ENCODE measurements at regions not wholly inside any gene's neighbourhood (a gene's known extent, or its start where the extent isn't known, plus 50 kb on each side); places are given as distances from the start of the nearest gene placed in this dataset.

GRCh38 chr4:164405774-164406173, 348.2 kb upstream of the SMIM31 start:
- H3K9me3 ChIP-seq (ENCODE audit: insufficient read depth, low read depth, low read length), result no peaks in the 10 kb centered on the region
- H3K27me3 ChIP-seq (ENCODE audit: insufficient read depth, low read length), result no peaks in the 10 kb centered on the region
- H3K27ac ChIP-seq (ENCODE audit: low read depth, low read length), result no peak overlapping the region
- no peak overlapping the region for H3K4me3 ChIP-seq (ENCODE audit: low read length)
- H3K36me3 ChIP-seq (ENCODE audit: insufficient read depth, low read length), result no peaks in the 10 kb centered on the region
- no peaks in the 10 kb centered on the region for H3K4me1 ChIP-seq (ENCODE audit: insufficient read depth, low read length)
- H3K9ac ChIP-seq (ENCODE audit: low read depth, low read length), result no peak overlapping the region

- Histone ChIP-seq H3K36me3 (ENCODE audit: insufficient read depth, low read length) (no peaks in the 10 kb centered on the region), H3K4me1 (ENCODE audit: insufficient read depth, low read length) (no peaks in the 10 kb centered on the region), H3K4me3 (ENCODE audit: low read length) (no peak overlapping the region), H3K27ac (ENCODE audit: low read depth, low read length) (no peak overlapping the region), H3K9me3 (ENCODE audit: insufficient read depth, low read depth, low read length) (no peaks in the 10 kb centered on the region), H3K27me3 (ENCODE audit: insufficient read depth, low read length) (no peaks in the 10 kb centered on the region), H3K9ac (ENCODE audit: low read depth, low read length) (no peak overlapping the region)
- 90% methylated on average over 1 of the region's 1 CpG for WGBS
Observed at GRCh38 chr4:164408831-164409230, 345.1 kb upstream of the SMIM31 start.

- no peaks in the 10 kb centered on the region for H3K27me3 ChIP-seq (ENCODE audit: insufficient read depth, low read length)
- no peak overlapping the region for H3K9ac ChIP-seq (ENCODE audit: low read depth, low read length)
- H3K36me3 ChIP-seq (ENCODE audit: insufficient read depth, low read length), result no peaks in the 10 kb centered on the region
- H3K4me3 ChIP-seq (ENCODE audit: low read length), result no peak overlapping the region
- no peaks in the 10 kb centered on the region for H3K4me1 ChIP-seq (ENCODE audit: insufficient read depth, low read length)
- H3K27ac ChIP-seq (ENCODE audit: low read depth, low read length), result no peak overlapping the region
- WGBS, result 94% methylated on average over 4 of the region's 4 CpGs
- H3K9me3 ChIP-seq (ENCODE audit: insufficient read depth, low read depth, low read length), result no peaks in the 10 kb centered on the region
Observed at GRCh38 chr4:164410401-164410800, 343.5 kb upstream of the SMIM31 start.

DNA sequence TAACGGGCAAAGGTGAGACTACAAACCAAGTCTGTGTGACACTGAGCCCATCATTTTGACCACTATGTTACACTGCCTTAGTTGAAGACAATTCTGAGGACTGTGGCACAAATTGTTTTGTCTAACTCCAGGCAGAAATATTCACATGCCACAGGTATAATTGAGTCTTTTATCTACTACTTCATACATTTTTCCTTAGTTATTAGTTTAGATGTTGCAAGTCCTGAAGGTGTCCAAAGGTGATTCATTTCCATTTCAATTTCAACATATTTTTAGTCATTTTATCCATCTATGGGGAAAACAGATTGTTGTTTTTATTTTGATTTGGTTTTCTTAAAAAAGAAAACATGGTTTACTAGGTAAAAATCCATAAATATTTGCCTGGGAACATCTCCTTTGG, 341.7 kb upstream of the SMIM31 start:
- Histone ChIP-seq H3K9me3 (ENCODE audit: insufficient read depth, low read depth, low read length) (no peaks in the 10 kb centered on the region), H3K27me3 (ENCODE audit: insufficient read depth, low read length) (no peaks in the 10 kb centered on the region), H3K4me3 (ENCODE audit: low read length) (no peak overlapping the region), H3K9ac (ENCODE audit: low read depth, low read length) (no peak overlapping the region), H3K27ac (ENCODE audit: low read depth, low read length) (no peak overlapping the region), H3K4me1 (ENCODE audit: insufficient read depth, low read length) (no peaks in the 10 kb centered on the region), H3K36me3 (ENCODE audit: insufficient read depth, low read length) (no peaks in the 10 kb centered on the region)
- WGBS, result 100% methylated on average over 1 of the region's 1 CpG

- Histone ChIP-seq H3K36me3 (ENCODE audit: insufficient read depth, low read length) (no peaks in the 10 kb centered on the region), H3K9me3 (ENCODE audit: insufficient read depth, low read depth, low read length) (no peaks in the 10 kb centered on the region), H3K27ac (ENCODE audit: low read depth, low read length) (no peak overlapping the region), H3K4me1 (ENCODE audit: insufficient read depth, low read length) (no peaks in the 10 kb centered on the region), H3K27me3 (ENCODE audit: insufficient read depth, low read length) (no peaks in the 10 kb centered on the region), H3K4me3 (ENCODE audit: low read length) (no peak overlapping the region), H3K9ac (ENCODE audit: low read depth, low read length) (no peak overlapping the region)
- 92% methylated on average over 2 of the region's 2 CpGs for WGBS
Observed at GRCh38 chr4:164413743-164414142, 340.2 kb upstream of the SMIM31 start.

GRCh38 chr4:164423819-164424218, 330.1 kb upstream of the SMIM31 start:
- Histone ChIP-seq H3K4me3 (ENCODE audit: low read length) (no peak overlapping the region), H3K9me3 (ENCODE audit: insufficient read depth, low read depth, low read length) (no peaks in the 10 kb centered on the region), H3K36me3 (ENCODE audit: insufficient read depth, low read length) (no peaks in the 10 kb centered on the region), H3K27me3 (ENCODE audit: insufficient read depth, low read length) (no peaks in the 10 kb centered on the region), H3K9ac (ENCODE audit: low read depth, low read length) (no peak overlapping the region), H3K27ac (ENCODE audit: low read depth, low read length) (no peak overlapping the region), H3K4me1 (ENCODE audit: insufficient read depth, low read length) (no peaks in the 10 kb centered on the region)
- WGBS, result 100% methylated on average over 1 of the region's 1 CpG

DNA sequence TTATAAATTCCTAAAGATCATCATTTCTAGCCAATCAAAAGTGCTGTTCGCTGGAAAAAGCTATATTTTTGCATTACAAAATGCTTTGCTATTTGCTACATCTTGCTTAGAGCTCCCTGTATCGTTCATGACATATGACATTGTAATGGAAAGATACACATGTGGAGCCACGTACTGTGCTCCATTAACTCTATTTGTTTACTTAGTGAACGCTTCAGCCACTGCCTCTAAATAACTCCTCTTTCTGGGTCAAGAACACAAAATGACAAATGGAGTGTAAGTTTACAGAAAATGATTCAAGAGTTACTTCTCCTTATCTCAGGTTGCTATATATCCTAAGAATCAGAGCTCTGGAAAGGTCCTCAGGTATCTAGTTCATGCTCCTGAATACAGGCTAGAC, 329.1 kb upstream of the SMIM31 start:
- no peaks in the 10 kb centered on the region for H3K36me3 ChIP-seq (ENCODE audit: insufficient read depth, low read length)
- no peak overlapping the region for H3K4me3 ChIP-seq (ENCODE audit: low read length)
- H3K4me1 ChIP-seq (ENCODE audit: insufficient read depth, low read length), result no peaks in the 10 kb centered on the region
- no peaks in the 10 kb centered on the region for H3K9me3 ChIP-seq (ENCODE audit: insufficient read depth, low read depth, low read length)
- no peak overlapping the region for H3K9ac ChIP-seq (ENCODE audit: low read depth, low read length)
- H3K27ac ChIP-seq (ENCODE audit: low read depth, low read length), result no peak overlapping the region
- no peaks in the 10 kb centered on the region for H3K27me3 ChIP-seq (ENCODE audit: insufficient read depth, low read length)
- WGBS, result 94% methylated on average over 4 of the region's 4 CpGs

DNA sequence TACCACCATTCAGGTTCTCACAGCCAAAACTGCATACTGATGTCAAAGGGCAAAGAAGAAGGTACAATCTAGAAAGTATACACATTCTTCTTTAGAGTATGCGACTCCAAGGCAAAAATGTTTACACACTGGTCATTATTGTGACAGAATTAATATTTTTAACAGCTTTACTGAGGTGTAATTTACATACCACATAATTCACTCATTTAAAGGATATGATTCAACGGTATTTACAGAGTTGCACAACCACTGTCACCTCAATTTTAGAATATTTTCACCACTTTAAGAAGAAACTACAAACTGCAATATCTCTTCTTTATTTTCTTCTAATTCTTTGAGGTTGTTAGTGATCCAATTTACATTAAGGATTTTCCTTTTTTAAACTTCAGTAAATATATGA, 325.4 kb upstream of the SMIM31 start:
- Histone ChIP-seq H3K9me3 (ENCODE audit: insufficient read depth, low read depth, low read length) (no peaks in the 10 kb centered on the region), H3K9ac (ENCODE audit: low read depth, low read length) (no peak overlapping the region), H3K27me3 (ENCODE audit: insufficient read depth, low read length) (no peaks in the 10 kb centered on the region), H3K4me1 (ENCODE audit: insufficient read depth, low read length) (no peaks in the 10 kb centered on the region), H3K27ac (ENCODE audit: low read depth, low read length) (no peak overlapping the region), H3K4me3 (ENCODE audit: low read length) (no peak overlapping the region), H3K36me3 (ENCODE audit: insufficient read depth, low read length) (no peaks in the 10 kb centered on the region)
- 94% methylated on average over 2 of the region's 2 CpGs for WGBS

DNA sequence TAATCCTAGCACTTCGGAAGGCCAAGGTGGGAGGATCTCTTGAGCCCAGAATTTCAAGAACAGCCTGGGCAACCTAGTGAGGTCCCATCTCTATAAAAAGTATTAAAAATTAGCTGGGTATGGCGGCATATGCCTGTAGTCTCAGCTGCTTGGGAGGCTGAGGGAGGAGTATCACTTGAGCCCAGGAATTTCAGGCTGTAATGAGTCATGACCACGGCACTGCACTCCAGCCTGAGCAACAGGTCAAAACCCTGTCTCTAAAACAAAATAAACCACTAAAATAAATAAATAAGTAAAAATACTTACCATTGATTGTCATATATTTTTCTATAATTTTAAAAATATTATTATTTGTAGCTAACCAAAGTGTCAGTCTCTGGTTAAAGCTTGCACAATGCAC, 315.6 kb upstream of the SMIM31 start:
- no peaks in the 10 kb centered on the region for H3K36me3 ChIP-seq (ENCODE audit: insufficient read depth, low read length)
- no peaks in the 10 kb centered on the region for H3K4me1 ChIP-seq (ENCODE audit: insufficient read depth, low read length)
- no peaks in the 10 kb centered on the region for H3K9me3 ChIP-seq (ENCODE audit: insufficient read depth, low read depth, low read length)
- no peak overlapping the region for H3K27ac ChIP-seq (ENCODE audit: low read depth, low read length)
- H3K9ac ChIP-seq (ENCODE audit: low read depth, low read length), result no peak overlapping the region
- no peaks in the 10 kb centered on the region for H3K27me3 ChIP-seq (ENCODE audit: insufficient read depth, low read length)
- WGBS, result 98% methylated on average over 2 of the region's 3 CpGs
- H3K4me3 ChIP-seq (ENCODE audit: low read length), result no peak overlapping the region

DNA sequence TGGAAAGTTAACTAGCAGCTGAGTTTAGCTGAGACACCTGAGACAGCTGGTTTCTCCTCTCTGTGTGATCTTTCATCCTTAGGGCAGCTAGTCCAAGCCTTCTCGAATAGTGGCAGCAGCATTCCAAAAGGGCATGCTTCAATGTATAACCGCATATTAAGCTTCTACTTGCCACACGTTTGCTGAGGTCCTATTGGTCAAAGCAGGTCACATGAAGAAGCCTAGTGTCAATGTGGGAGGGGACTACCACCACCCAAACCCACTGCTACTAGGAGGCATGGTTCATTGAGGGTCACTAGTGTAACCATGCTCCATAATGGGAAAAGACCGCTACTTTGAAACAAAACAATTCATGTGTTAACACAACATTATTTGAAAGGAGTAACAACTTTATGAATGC, 314.9 kb upstream of the SMIM31 start:
- H3K4me3 ChIP-seq (ENCODE audit: low read length), result no peak overlapping the region
- WGBS, result 93% methylated on average over 3 of the region's 4 CpGs
- no peaks in the 10 kb centered on the region for H3K4me1 ChIP-seq (ENCODE audit: insufficient read depth, low read length)
- no peaks in the 10 kb centered on the region for H3K27me3 ChIP-seq (ENCODE audit: insufficient read depth, low read length)
- no peak overlapping the region for H3K9ac ChIP-seq (ENCODE audit: low read depth, low read length)
- no peaks in the 10 kb centered on the region for H3K9me3 ChIP-seq (ENCODE audit: insufficient read depth, low read depth, low read length)
- no peak overlapping the region for H3K27ac ChIP-seq (ENCODE audit: low read depth, low read length)
- H3K36me3 ChIP-seq (ENCODE audit: insufficient read depth, low read length), result no peaks in the 10 kb centered on the region

- no peaks in the 10 kb centered on the region for H3K36me3 ChIP-seq (ENCODE audit: insufficient read depth, low read length)
- H3K4me1 ChIP-seq (ENCODE audit: insufficient read depth, low read length), result no peaks in the 10 kb centered on the region
- H3K4me3 ChIP-seq (ENCODE audit: low read length), result no peak overlapping the region
- H3K9me3 ChIP-seq (ENCODE audit: insufficient read depth, low read depth, low read length), result no peaks in the 10 kb centered on the region
- H3K27ac ChIP-seq (ENCODE audit: low read depth, low read length), result no peak overlapping the region
- H3K9ac ChIP-seq (ENCODE audit: low read depth, low read length), result no peak overlapping the region
- 83% methylated on average over 1 of the region's 1 CpG for WGBS
- H3K27me3 ChIP-seq (ENCODE audit: insufficient read depth, low read length), result no peaks in the 10 kb centered on the region
Observed at GRCh38 chr4:164440199-164440598, 313.7 kb upstream of the SMIM31 start.

- Histone ChIP-seq H3K27ac (ENCODE audit: low read depth, low read length) (no peak overlapping the region), H3K36me3 (ENCODE audit: insufficient read depth, low read length) (no peaks in the 10 kb centered on the region), H3K9me3 (ENCODE audit: insufficient read depth, low read depth, low read length) (no peaks in the 10 kb centered on the region), H3K4me1 (ENCODE audit: insufficient read depth, low read length) (no peaks in the 10 kb centered on the region), H3K9ac (ENCODE audit: low read depth, low read length) (no peak overlapping the region), H3K27me3 (ENCODE audit: insufficient read depth, low read length) (no peaks in the 10 kb centered on the region), H3K4me3 (ENCODE audit: low read length) (no peak overlapping the region)
- WGBS, result 98% methylated on average over 1 of the region's 1 CpG
Observed at GRCh38 chr4:164441109-164441508, 312.8 kb upstream of the SMIM31 start.
